NCI-H748 (cell line): ENCODE measurements at regions not wholly inside any gene's neighbourhood (a gene's known extent, or its start where the extent isn't known, plus 50 kb on each side); places are given as distances from the start of the nearest gene placed in this dataset.
"Not testable (repeated sequence)": the region's sequence is repeated elsewhere in the genome, so short reads cannot be mapped to it uniquely, and the experiment has no call there.

ENCODE experiments used
- DNase-seq: peaks from one replicate; lab custom pipeline; 2025; ENCODE audit not compliant: unreplicated experiment; lab: John Stamatoyannopoulos, UW

GRCh38 chr6:144433446-144433845 lies 148.3 kb downstream of the UTRN start:
- not testable (repeated sequence) for DNase-seq

DNA sequence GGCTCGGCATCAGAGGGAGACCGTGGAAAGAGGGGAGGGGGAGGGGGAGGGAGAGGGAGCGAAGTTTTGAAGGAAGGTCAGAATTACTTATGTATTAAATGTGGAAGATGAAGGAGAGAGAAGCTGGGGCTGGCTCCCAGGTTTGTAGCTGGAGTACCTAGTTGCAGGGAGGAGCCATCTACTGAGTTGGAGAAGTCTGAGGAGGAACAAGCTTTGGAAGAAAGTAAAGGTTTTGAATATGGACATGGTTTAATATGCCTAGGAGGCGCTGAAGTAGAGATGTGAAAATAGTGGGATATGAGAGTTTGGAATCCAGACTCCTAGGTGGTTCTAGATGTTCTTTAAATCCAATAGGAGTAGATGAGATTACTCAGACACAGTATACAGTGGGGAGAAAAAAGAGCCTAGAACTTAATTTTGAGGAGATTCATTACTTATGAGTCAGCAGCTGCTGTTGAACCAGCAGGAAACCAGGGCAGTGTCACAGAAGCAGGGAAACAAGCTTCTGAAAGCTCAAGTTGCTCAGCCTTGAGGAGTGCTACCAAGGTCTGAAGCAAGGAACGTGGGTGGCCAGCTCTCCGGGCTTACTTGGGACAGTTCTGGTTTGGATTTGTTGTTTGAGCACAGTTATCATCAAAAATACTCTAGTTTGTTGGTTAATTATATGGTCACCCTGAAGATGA lies 149.3 kb downstream of the UTRN start:
- no peak for DNase-seq

GRCh38 chr6:144435602-144436426 lies 150.7 kb downstream of the UTRN start:
- DNase-seq = no peak

DNA sequence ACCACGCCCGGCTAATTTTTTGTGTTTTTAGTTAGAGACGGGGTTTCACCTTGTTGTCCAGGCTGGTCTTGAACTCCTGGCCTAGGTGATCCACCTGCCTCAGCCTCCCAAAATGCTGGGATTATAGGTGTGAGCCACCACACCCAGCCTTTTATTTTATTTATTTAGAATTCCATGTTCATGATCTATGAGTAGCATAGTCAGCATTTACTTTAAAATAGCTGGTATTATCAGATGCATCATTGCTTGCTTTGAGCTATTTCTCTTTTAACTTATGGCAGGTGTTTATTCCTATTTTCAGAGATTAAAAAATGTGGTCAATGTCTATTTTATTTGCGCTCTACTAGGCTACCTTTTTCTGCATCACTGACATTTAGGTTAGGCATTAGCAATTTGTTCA lies 152.0 kb downstream of the UTRN start:
- DNase-seq = no peak

GRCh38 chr6:144438103-144438502 lies 153.0 kb downstream of the UTRN start:
- no peak for DNase-seq

- DNase-seq = no peak
Measured at GRCh38 chr6:144439016-144439415, 153.9 kb downstream of the UTRN start.

DNA sequence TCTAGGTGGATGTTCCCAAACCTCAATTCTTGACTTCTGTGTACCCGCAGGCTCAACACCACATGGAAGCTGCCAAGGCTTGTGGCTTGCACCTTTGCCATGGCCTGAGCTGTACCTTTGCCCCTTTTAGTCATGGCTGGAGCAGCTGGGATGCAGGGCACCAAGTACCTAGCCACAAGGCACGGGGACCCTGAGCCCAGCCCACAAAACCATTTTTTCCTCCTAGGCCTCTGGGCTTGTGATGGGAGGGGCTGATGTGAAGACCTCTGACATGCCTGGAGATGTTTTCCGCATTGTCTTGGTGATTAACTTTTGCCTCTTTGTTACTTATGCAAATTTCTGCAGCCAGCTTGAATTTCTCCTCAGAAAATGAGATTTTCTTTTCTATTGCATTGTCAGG lies 156.7 kb downstream of the UTRN start:
- not testable (repeated sequence) for DNase-seq

- DNase-seq = no peak
Measured at GRCh38 chr6:144443157-144443556, 158.0 kb downstream of the UTRN start.

DNA sequence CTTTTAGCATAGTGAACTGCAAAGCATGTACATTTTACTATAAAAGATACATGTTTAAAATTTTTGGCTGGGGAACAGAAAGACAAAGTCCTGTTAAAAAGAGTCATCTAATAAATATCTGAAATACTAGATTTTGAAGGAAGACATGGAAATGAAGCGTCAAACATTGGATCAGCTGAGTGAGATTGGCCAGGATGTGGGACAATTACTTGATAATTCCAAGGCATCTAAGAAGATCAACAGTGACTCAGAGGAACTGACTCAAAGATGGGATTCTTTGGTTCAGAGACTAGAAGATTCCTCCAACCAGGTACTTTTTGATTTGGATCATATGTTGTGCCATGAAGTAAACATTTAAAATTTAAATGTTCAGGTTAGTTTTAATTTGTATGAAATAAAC lies 162.3 kb downstream of the UTRN start:
- no peak for DNase-seq

DNA sequence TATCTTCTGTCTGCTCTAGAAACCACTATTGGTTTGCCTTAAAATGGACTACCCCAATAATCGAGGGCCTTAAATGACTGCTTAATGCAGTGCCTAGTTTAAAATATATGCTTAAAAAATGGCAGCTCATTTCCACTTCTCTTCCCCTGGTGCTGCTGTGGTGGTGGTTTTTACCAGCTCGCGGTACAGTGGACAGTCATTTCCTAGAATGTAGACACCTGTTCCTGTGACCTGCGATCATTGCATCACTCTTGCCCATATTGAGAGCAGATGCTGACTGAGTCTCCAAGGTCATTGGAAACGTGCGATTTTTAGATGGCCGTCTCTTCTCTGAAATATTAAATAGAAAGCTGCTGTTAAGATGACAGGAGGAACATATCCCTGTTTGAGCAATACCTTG lies 164.1 kb downstream of the UTRN start:
- DNase-seq = no peak

DNA sequence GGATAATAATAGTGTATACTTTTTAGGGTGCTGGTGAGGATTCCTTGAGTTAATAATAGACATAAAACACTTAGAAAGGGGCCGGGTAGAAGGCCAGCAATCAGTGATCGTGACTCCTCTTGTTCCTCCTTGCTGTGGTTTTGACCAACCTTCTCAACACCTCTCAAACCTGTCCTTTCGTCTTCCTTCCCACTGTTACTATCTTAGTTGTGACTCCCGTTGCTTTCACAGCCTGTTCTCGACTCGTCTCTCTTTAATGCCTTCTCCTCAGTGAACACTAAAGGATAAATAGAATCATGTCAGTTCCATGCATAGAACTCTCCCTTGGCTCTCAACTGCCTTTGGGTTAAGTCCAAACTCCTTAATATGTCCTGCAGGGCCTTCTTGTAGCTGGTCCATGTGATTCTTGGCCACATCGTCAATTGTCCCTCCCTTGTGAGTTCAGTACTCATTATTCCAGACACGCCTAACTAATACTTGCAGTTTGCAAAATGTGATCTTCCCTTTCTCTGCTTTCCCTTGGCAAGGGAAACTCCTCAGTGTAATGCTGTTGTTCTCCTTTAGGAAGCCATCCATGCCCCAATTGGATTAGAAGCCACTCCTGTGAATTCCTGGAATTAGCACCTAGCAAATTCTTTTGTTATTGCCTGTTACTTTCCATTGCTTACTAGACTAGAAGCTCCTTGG lies 164.9 kb downstream of the UTRN start:
- no peak for DNase-seq

DNA sequence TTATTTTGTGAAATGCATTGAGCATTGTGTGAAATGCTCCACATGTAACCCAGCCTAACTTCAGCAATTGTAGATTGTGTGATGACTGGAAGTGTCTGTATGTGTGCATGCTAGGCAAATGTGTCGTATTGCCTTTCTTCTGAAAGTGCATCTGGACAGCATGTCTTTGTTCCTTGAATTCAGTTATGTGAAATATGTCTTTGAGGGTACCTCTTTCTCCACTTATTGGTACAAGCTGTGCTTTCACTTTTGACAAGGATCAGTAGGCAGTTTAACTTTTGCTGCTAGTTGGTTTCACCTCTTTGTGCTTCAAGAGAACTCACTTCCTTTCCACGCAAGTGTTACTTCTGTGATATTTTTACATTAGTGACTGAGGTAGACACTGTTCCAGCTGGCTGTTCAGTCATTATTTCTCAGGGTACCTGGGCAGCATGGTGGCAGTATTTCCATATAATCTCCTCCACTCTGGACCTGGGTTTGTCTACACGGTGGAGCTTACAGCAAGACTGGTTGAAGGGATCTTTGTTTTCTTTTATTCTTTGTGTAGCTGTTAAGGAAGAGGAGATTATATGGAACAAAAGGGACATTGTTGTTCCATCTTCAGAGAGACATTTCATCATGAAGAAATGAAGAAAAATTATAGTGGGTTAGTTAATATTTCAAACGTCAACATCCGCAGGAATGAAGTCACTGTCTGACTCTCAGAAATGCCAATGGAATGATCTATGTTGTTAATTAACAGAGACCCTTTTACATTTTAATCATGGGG lies 175.4 kb downstream of the UTRN start:
- DNase-seq = no peak

- no peak for DNase-seq
Measured at GRCh38 chr6:144462058-144462457, 176.9 kb downstream of the UTRN start.

GRCh38 chr6:144466716-144467115 lies 181.6 kb downstream of the UTRN start:
- DNase-seq = no peak

- no peak for DNase-seq
Measured at GRCh38 chr6:144467172-144467762, 182.1 kb downstream of the UTRN start.

DNA sequence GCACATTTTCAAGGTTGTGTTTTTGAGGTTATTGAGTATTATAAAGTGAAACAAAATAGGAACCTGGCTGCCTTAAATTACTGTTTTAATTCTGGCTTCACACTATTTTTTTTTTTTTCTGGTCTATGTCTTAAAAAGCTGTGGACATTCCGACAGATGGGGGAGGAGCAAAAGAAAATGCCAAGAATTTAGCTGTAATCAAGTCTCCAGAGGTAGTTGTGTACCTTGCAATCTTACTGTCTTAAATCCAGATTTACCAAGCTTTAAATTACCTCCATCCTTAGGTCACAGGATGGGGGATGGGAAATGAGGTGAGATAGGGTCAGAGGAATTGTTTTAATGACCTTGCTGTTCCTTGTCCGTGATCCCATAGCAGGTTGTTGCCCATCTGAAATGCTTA lies 182.8 kb downstream of the UTRN start:
- DNase-seq = no peak

DNA sequence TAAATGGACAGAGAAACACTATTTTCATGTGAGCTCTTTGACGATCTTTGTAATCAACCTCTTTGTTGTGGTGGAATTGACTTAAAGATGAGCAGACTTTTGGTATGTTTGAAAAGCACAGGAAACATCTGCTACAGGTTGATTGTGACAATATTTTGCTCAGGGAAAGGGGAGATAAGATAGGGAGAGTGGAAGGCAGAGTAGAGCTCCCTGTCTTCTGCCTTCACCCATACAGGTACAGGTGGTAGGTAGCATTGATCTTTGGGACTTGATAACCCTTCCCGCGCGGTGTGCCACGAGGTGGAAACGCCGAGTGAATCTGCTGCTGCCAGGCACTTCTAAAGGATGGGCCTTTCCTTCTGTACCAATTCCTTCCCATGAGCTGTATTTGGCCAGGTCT lies 183.6 kb downstream of the UTRN start:
- no peak for DNase-seq

- peak; percentile 4 for DNase-seq
Measured at GRCh38 chr6:144469144-144469575, 184.0 kb downstream of the UTRN start.

GRCh38 chr6:144470201-144470600 lies 185.1 kb downstream of the UTRN start:
- not testable (repeated sequence) for DNase-seq

GRCh38 chr6:144471986-144472385 lies 186.9 kb downstream of the UTRN start:
- no peak for DNase-seq

GRCh38 chr6:144474290-144474689 lies 189.2 kb downstream of the UTRN start:
- no peak for DNase-seq
